RWPE2 (cell line): ENCODE measurements at regions not wholly inside any gene's neighbourhood (a gene's known extent, or its start where the extent isn't known, plus 50 kb on each side); places are given as distances from the start of the nearest gene placed in this dataset.

Experiments used
- ATAC-seq: fragments of 200-7000 bp; cut with Tn5 transposase; 3 replicates; pipeline ENCODE4 v1.9.1; 2021; ENCODE audit warnings: low read depth
- DNase-seq: peaks from one replicate; pipeline ENCODE4 v3.0.0-alpha.2; 2020; ENCODE audit warnings: low spot score
- H3K27ac ChIP-seq: fragments of 450-650 bp; 2 replicates; pipeline ENCODE4 v1.5.1; 2017; ENCODE audit warnings: mild to moderate bottlenecking; ENCODE audit not compliant: poor library complexity, severe bottlenecking
- H3K27me3 ChIP-seq: fragments of 250-450 bp; sonication (Bioruptor Pico); 2 replicates; pipeline ENCODE4 v1.5.1; 2021; ENCODE audit warnings: mild to moderate bottlenecking, moderate library complexity; ENCODE audit not compliant: insufficient read depth, poor library complexity, severe bottlenecking
- H3K36me3 ChIP-seq: fragments of 250-450 bp; sonication (Bioruptor Pico); 2 replicates; pipeline ENCODE4 v1.5.1; 2020; ENCODE audit warnings: low read depth, mild to moderate bottlenecking, moderate library complexity
- H3K4me1 ChIP-seq: fragments of 250-450 bp; sonication (Bioruptor Pico); 2 replicates; pipeline ENCODE4 v1.5.1; 2021; ENCODE audit warnings: mild to moderate bottlenecking, moderate library complexity; ENCODE audit not compliant: insufficient read depth, poor library complexity, severe bottlenecking
- H3K4me3 ChIP-seq: fragments of 250-450 bp; sonication (Bioruptor Pico); 2 replicates; pipeline ENCODE4 v1.5.1; 2021; ENCODE audit warnings: mild to moderate bottlenecking, moderate library complexity; ENCODE audit not compliant: severe bottlenecking
- H3K9me3 ChIP-seq: fragments of 250-450 bp; sonication (Bioruptor Pico); 2 replicates; pipeline ENCODE4 v1.5.1; 2021; ENCODE audit warnings: mild to moderate bottlenecking, moderate library complexity; ENCODE audit not compliant: severe bottlenecking
- CTCF ChIP-seq: fragments of 450-650 bp; IDR thresholded peaks from one replicate; pipeline ENCODE4 v1.5.1; 2017; ENCODE audit warnings: mild to moderate bottlenecking, moderate library complexity; ENCODE audit not compliant: poor library complexity, severe bottlenecking

DNA sequence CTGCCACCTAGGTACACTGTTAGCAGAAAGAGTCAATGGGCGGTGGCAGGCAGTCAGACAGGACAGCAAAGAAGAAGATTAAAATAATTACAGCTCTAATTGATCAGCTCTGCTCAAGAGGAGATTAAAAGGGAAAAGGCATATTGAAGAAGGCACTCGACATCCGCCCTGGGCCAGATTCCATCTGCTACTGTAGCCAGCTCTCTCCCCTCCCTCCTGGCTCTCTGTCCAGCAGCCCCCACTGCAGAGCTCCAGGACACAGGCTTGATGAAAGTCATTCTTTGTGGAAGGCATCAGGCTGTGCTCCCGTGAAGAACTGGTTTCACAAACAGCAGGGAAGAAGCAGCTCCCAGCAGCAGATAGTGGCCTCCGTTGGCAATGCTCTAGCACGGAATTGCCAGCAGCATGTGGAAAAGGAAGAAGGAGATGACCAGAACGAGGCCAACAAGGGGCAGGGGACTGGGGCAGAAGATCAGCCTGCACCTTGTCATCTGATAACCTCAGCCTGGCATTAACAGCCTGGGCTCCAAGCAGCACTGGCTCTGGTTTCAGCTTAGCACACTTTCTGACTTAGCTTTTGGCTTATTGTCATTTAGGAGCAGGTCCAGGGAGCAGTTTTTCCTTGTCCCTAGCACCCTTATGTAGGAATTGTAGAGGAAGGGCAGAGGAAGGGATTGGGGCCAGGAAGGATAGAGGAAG, 465.9 kb downstream of the KIF16B start:
- no peaks in the 10 kb centered on the region for H3K9me3 ChIP-seq
- no peaks in the 10 kb centered on the region for H3K36me3 ChIP-seq
- H3K27me3 ChIP-seq, result no peaks in the 10 kb centered on the region
- no peak for TF ChIP-seq CTCF
- H3K27ac ChIP-seq, result no peak overlapping the region
- DNase-seq, result no peak
- ATAC-seq, result no peak
- no peaks in the 10 kb centered on the region for H3K4me1 ChIP-seq
- no peak overlapping the region for H3K4me3 ChIP-seq

- Histone ChIP-seq H3K9me3 (no peaks in the 10 kb centered on the region), H3K36me3 (no peaks in the 10 kb centered on the region), H3K27ac (no peak overlapping the region), H3K4me1 (no peaks in the 10 kb centered on the region), H3K4me3 (no peak overlapping the region), H3K27me3 (no peaks in the 10 kb centered on the region)
- TF ChIP-seq CTCF, result no peak
- ATAC-seq (no peak), DNase-seq (no peak)
These were observed 466.9 kb downstream of the KIF16B start for GRCh38 chr20:16106191-16106849.

DNA sequence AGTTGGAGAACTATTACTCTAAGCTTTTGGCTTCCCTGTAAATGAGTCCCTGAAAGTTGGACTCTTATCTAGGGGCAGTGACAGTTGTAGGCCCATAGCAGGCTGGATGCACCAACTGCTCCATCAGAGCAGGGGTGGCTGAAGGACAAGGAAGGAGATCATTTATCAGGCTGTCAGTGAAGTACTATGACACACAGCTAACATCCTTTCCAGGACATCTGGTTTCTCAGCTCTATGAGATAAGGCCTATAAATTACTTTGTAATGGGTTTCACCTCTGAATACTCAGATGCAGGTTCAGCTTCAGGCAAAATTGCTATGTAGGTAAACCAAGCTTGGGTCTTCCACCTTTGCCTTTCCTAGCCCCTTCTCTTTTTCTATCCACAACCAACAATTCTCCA, 468.5 kb downstream of the KIF16B start:
- no peak overlapping the region for H3K27ac ChIP-seq
- H3K36me3 ChIP-seq, result no peaks in the 10 kb centered on the region
- no peaks in the 10 kb centered on the region for H3K9me3 ChIP-seq
- H3K4me3 ChIP-seq, result no peak overlapping the region
- DNase-seq (no peak), ATAC-seq (no peak)
- H3K27me3 ChIP-seq, result no peaks in the 10 kb centered on the region
- no peak for TF ChIP-seq CTCF
- H3K4me1 ChIP-seq, result no peaks in the 10 kb centered on the region
